ENCODE measurements at regions not wholly inside any gene's neighbourhood (a gene's known extent, or its start where the extent isn't known, plus 50 kb on each side); places are given as distances from the start of the nearest gene placed in this dataset.

- no peak for TF ChIP-seq CTCF (IDR thresholded peaks at IDR 0.05; ENCODE audit: low read depth, low read length)
- TF ChIP-seq EZH2phosphoT487 (IDR thresholded peaks at IDR 0.05; ENCODE audit: low read depth) = no peak
These were observed 200.8 kb upstream of the SLC35G4 start for GRCh38 chr18:11408555-11409065.

Measured in OCI-LY3 (cell line).